ENCODE measurements at regions not wholly inside any gene's neighbourhood (a gene's known extent, or its start where the extent isn't known, plus 50 kb on each side); places are given as distances from the start of the nearest gene placed in this dataset.
A peak's percentile ranks its signal among the peaks of the same experiment; 100 is the strongest.
"Not testable (repeated sequence)": the region's sequence is repeated elsewhere in the genome, so short reads cannot be mapped to it uniquely, and the experiment has no call there.

DNA sequence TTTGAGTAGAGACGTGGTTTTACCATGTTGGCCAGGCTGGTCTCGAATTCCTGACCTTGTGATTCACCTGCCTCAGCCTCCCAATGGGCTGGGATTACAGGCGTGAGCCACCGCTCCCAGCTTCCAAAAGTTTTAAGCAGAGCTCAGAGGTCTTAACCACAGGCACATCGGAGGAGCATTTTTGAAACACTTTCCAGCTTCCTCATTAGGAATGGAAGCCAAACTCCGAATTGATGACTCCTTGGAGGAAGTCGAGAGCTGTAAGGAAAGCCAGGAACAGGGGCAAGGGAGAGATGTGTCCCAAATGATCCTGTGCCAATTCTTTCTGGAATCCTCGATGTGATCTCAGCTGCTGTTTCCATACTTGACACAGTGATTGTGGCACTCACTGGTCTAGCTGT is 56.2 kb upstream of the CCZ1B start:
- not testable (repeated sequence) for DNase-seq

GRCh38 chr7:6883756-6884155 is 57.7 kb upstream of the CCZ1B start:
- not testable (repeated sequence) for DNase-seq

DNA sequence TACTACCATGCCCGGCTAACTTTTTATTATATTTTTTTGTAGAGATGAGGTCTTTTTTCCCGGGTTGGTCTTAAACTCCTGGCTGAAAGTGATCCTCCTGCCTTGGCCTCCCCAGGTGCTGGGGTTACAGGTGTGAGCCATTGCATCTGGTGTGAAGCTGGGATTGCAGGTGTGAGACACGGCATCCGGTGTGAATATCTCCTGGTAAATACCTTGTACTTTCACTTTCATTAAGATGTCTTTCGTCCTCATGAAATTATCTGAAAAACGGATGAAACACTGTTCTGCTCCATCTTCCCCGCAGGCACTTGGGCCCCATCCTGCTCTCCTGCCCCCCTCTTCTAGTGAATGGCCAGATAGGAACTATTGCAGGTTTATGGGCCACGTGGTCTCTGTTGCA is 60.1 kb upstream of the CCZ1B start:
- DNase-seq, result no peak

- not testable (repeated sequence) for DNase-seq
Observed at GRCh38 chr7:6888267-6889045, 62.4 kb upstream of the CCZ1B start.

DNA sequence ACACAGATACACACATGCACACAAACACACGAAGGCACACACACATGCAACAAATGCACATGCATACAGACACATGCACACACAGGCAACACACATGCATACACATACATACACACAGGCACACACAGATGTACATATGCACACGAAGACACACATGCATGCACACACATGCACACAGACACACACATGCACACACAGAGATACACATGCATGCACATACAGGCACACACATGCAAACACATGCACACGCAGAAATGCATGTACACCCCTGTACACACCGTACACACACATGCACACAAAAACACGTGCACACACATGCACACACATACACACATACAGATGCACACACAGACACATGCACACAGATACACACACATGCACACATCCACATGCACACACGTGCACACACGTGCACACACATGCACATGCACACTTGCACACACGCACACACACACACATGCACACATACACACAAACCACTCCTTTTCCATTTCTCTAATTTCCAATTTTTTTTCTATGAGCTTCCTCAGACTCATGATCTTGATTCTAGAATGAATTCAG is 63.3 kb upstream of the CCZ1B start:
- no peak for DNase-seq

- DNase-seq, result not testable (repeated sequence)
Observed at GRCh38 chr7:6902097-6902518, 76.0 kb upstream of the CCZ1B start.

- not testable (repeated sequence) for DNase-seq
Observed at GRCh38 chr7:6903289-6903688, 77.2 kb upstream of the CCZ1B start.

GRCh38 chr7:6903792-6904191 is 77.7 kb upstream of the CCZ1B start:
- DNase-seq, result not testable (repeated sequence)

DNA sequence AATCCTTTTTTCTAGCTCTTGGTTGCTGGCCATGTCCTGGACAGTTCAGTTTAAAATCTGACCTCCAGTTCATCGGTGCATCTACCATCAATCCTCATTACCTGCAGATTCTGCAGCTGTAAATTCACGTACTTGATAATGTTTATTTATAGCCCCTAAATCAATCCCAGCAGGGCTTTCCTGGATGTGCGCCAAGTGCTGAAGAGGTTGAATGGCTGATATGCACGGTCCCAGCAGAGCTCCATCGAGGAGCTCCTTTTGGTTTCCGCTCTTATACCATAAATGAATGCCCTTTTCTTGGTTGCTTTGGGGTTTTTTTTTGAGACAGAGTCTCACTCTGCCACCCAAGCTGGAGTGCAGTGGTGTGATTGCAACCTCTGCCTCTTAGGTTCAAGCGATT is 91.2 kb upstream of the CCZ1B start:
- no peak for DNase-seq

- DNase-seq, result not testable (repeated sequence)
Observed at GRCh38 chr7:6919169-6919568, 93.1 kb upstream of the CCZ1B start.

DNA sequence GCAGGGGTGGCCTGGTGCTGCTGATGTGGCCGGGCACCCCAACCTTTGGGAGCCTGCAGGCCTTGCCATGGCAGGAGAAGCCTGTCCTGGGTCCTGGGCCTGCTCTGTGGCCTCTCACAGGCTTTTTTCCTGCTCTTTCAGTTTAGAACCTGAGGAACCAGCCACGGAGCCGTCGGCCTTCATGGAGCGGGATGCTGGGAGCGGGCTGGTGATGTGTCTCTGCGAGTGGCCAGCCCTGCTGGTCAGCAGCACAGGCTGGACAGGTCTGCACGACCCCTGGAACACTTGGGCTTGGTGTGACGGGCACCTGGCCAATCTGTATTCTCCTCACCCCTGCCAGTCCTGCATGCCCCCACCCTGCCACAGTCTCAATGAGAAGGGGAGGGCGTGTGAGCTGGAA is 98.4 kb upstream of the CCZ1B start:
- DNase-seq, result not testable (repeated sequence)

DNA sequence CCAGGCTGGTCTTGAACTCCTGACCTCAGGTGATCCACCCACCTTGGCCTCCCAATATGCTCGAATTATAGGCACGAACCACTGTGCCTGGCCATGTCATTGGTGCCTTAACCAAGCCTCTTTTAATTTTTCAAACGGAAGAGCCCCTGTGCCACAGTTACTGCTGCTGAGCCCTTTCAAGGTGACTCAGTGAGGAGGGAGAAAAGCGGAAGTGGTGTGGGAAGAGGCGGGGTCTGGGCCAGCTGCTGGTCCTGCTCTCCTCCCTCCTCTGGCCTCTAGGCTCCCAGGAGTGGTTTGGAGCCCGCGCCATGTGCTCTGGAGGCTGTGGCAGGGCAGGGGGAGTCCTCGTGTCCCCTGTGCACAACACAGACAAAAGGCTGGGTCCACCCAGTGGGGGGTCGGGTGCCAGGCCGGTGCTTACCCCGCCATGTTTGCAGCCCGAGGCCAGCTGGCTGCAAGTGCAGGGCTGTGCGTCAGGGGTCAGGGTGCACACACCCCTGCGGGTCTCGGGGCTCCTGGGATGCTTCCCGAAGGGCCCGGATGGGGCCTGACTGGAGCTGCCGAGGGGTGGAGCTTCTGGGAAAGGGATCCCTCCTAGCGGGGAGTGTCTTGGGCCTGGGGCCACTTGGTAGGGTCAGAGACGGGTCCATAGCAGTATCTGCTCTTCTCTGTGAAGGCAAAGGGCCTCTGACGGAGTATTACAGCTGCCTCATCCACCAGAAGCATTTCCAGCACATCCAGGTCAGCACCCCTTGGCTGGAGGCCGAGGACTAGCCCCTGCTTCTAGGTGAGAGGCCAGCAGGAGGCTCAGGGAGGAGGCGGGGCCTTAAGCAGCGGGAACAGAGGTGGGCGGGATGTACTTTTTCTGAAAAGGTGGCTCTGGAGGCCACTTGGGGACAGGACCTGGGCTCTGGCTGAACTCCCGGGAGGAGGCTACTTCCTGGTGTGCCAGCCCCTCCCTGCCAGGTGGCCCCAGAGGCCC is 100.4 kb upstream of the CCZ1B start:
- DNase-seq, result not testable (repeated sequence)

GRCh38 chr7:6927643-6928042 is 101.6 kb upstream of the CCZ1B start:
- not testable (repeated sequence) for DNase-seq

DNA sequence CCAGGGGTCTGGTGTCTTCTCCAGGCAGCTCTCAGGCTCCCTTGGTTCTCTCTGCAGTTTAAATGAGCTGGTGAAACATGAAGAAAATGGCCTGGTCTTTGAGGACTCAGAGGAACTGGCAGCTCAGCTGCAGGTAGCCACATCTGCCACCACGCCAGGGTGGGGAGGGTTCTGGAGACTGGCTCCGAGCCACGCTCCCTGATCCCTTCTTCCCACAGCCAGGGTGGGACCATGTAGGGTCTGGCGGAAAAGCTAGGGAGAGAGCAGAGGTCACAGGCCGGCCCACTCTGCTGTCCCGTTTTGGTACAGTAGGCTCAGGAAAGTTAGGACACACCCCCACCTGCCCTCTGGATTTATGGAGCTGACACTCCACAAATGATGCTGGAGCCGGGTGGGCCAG is 103.5 kb upstream of the CCZ1B start:
- not testable (repeated sequence) for DNase-seq

DNA sequence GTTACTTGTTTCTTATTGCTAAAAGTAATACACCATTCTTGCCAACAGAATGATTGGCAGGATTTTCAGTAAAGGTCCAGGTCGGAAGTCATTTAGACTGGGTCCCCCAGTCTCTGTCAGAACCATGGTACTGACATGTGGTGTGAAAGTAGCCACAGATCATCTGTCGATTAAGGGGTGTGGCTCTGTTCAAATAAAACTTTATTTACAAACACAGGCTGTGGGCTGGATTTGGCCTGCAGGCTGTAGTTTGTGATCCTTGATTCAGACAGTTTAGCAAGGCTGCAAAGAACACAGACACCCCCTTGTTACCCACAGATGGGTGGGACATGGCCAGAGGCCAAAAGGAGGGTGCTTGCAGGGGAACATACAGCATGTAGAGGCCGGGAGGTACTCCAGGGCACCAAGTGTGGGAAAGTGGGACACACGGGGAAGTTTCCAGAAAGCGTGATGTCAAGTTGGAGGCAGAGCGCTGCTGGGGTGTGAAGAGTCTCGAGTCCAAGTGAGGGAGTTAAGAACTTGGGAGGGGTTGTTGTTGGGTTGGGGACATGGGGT is 104.1 kb upstream of the CCZ1B start:
- DNase-seq, result not testable (repeated sequence)

- DNase-seq, result peak; percentile 37 to 54
Observed at GRCh38 chr7:6930787-6931186, 104.7 kb upstream of the CCZ1B start.

GRCh38 chr7:6931456-6931855 is 105.4 kb upstream of the CCZ1B start:
- not testable (repeated sequence) for DNase-seq

- DNase-seq, result not testable (repeated sequence)
Observed at GRCh38 chr7:6933954-6934632, 108.0 kb upstream of the CCZ1B start.

DNA sequence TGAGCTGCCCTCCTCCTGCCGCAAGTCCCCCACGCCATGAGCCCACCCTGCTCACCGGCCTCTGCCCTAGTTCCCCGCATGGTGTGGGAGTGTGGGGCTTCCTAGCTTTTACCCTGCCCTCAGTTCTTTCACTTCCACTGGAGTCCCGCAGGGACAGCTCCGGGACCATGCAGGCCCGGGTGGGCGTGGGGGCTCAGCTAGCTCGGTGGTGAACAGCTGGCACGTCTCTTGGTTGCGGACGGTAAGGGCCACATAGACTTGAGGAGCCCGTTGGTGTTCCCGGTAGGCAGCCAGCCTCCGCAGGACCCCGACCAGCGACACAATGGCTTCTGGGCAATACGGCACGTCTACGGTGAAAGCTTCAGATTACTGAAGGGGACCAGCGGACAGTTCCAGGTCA is 108.9 kb upstream of the CCZ1B start:
- DNase-seq, result no peak

DNA sequence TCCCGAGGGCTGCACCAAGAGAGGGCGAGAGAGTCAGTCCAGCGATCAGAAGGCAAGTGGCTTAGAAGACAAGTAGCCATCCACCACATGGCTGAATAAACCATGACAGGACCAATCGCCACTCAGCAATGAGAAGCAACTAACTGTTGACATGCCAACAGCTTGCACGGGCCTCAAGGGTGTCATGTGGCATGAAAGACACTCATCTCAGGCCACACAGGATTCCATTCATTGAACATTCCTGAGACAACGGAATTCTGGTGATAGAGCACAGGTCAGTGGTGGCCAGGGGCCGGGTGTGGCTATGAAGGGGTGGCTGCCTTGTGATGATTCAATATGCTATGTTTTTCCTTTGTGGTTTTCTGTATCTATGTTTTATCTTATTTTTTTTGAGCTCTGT is 110.6 kb upstream of the CCZ1B start:
- DNase-seq, result not testable (repeated sequence)

GRCh38 chr7:6937746-6938145 is 111.7 kb upstream of the CCZ1B start:
- DNase-seq, result not testable (repeated sequence)

GRCh38 chr7:6938284-6938683 is 112.2 kb upstream of the CCZ1B start:
- peak in 1 of 2 donors; percentile 28 for DNase-seq

Measured in stimulated activated CD4-positive, alpha-beta T cell treated with anti-CD3 and anti-CD28 coated beads, Interleukin-2, amount 100 ng/mL, for 24 hours (primary cell).